ENCODE measurements at regions not wholly inside any gene's neighbourhood (a gene's known extent, or its start where the extent isn't known, plus 50 kb on each side); places are given as distances from the start of the nearest gene placed in this dataset.

DNA sequence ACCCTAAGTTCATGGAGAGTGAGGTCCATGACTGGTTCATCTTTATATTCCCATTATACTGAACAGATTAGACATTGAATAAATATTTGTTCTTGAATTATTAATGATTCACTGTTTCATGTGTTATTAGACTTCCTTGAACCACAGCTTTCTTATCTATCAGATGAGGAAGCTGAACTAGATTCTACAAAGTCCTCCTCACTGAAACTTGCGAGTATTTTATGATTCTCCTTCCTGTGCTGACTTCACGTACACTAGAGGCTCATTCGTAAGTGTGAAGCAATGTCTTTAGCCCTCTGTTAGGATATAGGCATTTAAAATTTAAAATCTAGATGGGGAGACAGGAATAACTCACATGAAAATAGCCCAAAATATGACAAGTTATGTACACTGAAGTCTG lies 95.6 kb upstream of the IRF2BP2 start:
- TF ChIP-seq, protein P1, sequence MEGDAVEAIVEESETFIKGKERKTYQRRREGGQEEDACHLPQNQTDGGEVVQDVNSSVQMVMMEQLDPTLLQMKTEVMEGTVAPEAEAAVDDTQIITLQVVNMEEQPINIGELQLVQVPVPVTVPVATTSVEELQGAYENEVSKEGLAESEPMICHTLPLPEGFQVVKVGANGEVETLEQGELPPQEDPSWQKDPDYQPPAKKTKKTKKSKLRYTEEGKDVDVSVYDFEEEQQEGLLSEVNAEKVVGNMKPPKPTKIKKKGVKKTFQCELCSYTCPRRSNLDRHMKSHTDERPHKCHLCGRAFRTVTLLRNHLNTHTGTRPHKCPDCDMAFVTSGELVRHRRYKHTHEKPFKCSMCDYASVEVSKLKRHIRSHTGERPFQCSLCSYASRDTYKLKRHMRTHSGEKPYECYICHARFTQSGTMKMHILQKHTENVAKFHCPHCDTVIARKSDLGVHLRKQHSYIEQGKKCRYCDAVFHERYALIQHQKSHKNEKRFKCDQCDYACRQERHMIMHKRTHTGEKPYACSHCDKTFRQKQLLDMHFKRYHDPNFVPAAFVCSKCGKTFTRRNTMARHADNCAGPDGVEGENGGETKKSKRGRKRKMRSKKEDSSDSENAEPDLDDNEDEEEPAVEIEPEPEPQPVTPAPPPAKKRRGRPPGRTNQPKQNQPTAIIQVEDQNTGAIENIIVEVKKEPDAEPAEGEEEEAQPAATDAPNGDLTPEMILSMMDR (IDR thresholded peaks at IDR 0.05; ENCODE audit: insufficient read depth, low read depth, low read length): no peak
- no peak for TF ChIP-seq EZH2 (IDR thresholded peaks at IDR 0.05; ENCODE audit: insufficient read depth, low read length)

Data from astrocyte (in vitro differentiated cells and primary cell).